ENCODE measurements at regions not wholly inside any gene's neighbourhood (a gene's known extent, or its start where the extent isn't known, plus 50 kb on each side); places are given as distances from the start of the nearest gene placed in this dataset.

DNA sequence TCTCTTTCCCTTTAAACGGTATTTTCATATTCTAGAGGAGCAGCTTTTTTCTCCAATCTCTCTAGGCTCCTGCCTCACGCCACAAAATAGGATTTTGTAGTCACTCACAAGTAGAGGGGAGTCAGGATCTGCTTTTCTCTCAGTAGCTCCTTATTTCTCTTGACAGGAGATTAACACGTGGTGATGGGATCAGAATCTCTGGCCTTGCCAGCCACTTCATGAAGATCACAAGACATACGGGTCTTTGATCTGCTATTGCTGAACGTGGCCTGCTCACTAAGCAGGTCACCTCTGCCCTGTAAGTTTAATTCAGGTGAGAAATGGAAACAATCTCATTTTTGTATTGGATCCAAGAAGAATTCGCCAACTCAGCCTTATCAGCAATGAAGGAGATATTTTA is 257.5 kb downstream of the DIRAS2 start:
- DNase-seq, result no peak

GRCh38 chr9:90393365-90394152 is 249.1 kb downstream of the DIRAS2 start:
- no peak for DNase-seq

GRCh38 chr9:90394871-90395270 is 247.8 kb downstream of the DIRAS2 start:
- no peak for DNase-seq

- DNase-seq, result no peak
These were observed 242.5 kb downstream of the DIRAS2 start for GRCh38 chr9:90400091-90400490.

DNA sequence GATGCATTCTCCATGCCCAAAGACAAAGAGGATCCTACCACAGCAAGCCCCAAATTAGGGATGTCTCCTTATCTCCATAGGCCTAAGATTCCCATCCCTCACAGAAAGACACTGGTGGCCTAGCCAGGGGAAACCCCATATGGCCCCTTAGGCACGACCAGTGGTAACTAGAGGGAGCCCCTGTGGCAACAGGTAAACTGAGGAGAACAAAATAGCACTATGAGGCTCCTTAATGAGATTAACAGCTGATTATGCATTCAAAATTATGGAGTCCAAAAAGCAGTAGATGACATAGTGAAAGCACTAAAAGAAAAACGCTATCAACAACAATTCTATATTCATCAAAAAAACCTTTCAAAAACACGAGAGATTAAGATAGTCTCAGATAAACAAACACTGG is 234.0 kb downstream of the DIRAS2 start:
- no peak for DNase-seq

DNA sequence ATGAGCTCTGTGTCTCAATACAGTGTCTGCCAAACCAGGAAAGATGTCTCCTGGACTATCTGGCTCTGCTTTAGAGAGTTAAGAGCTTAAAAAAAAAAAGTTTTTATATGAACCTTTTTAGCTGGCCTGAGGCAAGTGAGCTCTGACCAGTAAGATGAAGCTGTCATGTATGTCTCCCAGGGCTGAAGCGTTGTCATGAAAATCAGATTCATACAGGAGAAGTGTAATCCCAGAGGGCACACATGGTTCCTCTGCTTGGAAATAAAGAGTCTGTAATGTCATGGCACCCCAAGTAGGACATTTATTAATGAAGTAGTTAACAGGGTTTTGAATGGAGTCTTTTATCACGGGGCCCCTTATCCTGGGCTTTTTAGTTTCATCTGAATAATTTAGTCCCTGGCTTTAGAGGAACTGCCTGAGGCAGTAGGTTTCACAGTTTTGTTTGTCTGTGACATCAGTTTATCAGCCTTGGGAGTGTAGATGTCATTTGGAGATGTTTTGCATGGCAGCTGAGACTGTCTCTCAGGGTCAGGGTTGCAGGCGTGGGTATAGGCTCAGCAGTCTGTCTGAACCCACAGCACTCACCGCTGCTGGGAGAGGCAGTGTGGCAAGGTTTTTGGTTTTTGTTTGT is 223.3 kb downstream of the DIRAS2 start:
- no peak for DNase-seq

DNA sequence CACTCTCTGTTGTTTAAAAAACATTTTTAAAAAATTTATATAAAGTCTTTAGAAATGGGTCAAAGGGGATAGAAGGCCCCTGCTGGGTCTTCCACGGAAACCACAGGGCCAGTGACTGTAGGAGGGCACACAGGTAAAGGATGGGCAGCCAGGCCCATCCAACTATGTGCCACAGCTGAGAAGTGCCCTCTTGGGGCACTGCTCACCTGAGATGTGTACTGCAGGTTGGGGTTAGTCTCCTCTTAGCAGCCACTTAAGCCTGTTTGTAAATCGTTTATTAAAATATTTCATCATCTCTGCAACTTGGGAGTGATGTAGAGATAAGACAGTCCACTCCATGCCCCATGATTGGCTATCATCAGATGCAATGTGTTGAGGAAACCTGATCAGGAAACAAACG is 222.4 kb downstream of the DIRAS2 start:
- no peak for DNase-seq

DNA sequence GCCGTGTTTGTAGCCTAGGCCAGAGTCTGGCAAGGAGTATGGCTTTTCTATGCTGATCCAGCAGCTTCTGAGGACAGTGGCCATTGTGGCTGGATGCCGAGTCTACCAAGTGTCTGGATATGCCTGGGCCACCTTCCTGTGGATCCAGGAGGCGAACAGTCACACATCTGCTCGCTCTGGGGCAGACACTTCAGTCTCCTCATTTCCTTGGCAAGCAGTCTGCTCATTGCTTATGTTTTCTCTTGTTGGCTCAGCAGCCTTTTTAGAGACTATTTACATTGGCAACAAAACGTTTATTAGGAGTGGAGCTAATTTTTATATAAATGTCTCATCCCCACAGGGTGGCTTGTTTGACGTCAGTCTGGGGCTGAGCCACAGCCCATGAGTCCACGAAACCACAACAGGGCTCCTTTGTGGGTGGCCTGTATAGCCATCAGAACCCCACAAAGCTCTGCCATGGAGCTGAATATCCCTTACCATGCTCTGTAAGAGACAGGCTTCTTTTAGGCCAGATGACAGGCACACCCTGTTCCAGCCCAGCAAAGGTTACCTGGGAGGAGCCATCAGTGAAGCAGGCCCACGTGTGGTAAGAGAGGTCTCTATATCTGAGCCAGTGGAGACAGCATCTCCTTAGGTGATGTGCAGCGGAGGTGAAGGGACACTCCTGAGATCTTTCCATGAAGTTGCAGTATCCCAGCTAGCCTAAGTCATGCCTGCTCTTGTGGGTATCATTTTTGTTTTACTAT is 221.7 kb downstream of the DIRAS2 start:
- peak; percentile 30 for DNase-seq

- no peak for DNase-seq
These were observed 220.8 kb downstream of the DIRAS2 start for GRCh38 chr9:90421786-90422185.

DNA sequence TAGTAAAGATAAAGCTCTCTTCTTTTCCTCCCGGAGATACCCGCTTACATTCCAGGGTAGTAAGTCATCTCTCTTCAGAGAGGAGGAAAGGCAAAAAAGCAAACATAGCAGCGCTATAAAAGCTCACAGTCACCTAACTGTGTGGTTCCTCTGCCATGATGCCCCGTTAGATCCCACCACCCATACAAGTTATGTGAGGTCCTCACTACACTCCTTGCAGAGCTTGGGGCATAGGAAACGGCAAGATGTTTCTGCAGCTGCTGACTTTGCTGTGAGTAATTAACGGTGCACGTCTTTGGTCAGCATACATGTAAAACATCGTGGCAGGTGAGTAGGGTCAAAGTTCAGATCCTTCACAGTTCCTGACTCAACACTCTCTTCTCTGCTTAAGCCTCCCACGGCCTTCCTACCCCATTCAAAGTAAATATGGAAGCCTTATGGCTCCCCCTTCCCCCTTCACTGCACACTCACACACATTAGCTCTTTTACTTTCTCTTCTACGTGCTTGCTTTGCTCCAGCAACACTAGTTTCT is 218.9 kb downstream of the DIRAS2 start:
- no peak for DNase-seq

DNA sequence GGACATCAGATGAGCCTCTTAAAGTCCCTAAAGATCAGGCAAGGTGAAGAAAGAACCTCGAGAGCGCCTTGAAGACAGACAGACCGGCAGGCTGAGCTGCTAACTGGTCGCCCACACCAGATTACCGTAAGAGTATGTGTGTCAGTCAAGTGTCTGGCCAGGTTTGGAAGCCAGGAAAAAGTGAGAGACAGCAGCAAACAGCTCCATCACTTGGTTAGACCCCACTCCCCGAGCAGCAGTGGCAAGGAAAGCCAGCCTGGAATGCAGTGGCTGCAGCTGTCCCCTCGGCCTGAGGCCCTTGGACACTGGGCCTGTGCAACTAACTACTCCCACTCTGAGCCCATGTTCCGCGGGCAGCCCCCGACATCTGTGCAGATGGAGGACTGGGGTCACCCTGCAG is 214.1 kb downstream of the DIRAS2 start:
- DNase-seq, result no peak

DNA sequence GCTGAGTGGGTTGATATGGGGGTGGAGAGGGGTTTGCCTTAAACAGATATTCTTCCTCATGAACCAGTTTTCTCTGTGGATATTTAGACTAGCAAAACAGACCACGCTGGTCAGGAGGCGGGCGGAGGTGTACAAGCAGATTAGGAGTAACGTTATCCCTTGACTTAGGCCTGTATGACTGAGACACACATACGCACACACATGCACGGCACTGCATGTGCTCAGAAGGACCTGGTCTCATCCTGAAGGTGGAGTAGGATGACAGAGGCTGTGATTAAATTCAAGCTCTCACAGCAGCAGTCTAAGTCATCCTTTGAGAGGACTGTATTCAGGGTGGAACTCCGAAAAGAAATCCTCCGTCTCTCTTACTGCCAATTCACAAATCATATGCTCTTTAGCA is 209.7 kb downstream of the DIRAS2 start:
- DNase-seq, result no peak

DNA sequence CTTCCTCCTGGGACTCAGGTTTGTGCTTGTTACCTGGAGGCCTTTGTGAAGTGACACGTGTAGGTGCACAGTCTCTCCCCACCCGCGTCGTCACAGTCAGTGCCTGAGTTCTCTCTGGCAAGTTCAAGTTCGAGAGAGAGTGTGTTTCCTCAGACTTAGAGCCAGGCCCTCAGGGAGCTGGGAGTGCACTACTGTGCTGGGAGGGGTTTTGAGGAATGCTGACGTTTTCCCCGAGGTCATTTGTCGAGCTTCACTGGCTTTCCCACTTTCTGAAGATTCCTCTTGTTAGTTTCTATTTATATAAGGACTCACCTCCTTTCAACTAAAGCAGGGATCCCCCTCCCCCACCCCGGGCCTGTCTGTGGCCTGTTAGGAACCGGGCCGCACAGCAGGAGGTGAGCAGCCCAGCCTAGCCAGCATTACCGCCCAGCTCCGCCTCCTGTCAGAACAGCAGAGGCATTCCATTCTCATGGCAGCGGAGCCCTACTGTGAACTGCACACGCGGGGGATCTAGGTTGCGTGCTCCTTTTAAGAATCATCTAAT is 209.2 kb downstream of the DIRAS2 start:
- no peak for DNase-seq

DNA sequence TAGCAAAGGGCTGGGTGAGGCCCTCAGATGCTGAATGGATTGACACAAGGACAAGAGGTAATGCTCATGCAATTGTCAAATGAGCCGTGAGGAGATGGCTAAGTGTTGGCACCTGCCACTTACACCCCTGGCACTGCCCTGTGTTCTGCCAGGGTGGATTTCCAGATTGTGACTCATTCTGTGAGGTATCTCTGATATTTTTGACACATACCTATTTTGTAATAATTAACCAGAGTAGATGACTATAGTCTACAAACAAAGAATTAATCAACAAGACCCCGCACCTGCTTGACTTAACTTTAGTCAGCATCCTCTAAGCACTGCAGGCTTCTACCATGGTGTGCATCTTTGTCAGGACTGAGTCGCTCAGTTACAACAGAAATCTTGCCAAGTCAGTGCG is 200.8 kb downstream of the DIRAS2 start:
- DNase-seq, result no peak

DNA sequence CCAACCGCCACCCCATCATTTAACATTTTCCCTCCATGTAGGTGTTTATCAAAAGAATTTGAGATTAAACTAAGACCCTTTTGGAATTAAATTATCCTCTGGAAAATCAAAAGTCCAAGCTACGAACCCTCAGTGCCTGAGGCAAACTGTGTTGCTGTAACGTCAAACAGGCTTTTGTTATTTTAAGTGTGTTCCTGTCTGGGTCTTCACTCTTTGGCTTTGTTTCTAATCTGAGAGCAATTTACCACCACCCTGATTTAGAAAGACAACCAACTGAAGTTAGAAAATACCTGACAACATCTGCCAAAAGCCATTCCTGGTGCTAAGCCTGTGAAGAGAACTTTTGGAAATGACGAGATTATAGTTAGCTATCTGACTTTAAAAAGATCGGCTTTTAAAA is 199.9 kb downstream of the DIRAS2 start:
- no peak for DNase-seq

DNA sequence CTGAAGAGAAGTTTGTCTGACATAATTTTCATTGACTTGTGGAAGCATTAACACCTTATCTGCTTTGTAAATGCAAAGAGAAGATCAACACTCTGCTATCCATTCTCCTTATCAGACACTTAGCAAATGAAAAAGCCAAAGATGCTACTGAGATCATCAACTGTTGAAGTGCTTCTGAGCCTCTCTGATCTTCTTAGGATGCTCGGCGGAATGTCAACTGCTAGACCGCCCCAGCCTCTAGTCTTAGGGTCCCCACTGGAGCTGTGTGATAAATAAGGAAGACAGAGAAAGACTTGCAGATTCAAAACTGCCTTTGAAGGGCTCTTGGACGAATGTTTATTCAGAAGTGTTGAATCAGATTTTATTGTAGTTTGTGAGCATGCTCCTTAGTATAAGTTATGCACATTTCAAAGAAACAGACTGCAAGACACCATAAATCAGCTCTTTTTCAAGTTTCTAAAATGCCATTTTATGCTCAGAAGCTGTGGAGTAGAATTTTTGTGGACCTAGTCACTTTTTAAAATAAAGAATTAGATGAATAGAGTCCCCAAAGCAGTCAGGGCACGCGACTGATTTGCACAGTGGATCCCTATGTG is 197.9 kb downstream of the DIRAS2 start:
- no peak for DNase-seq

- DNase-seq, result no peak
These were observed 197.2 kb downstream of the DIRAS2 start for GRCh38 chr9:90445391-90445790.

DNA sequence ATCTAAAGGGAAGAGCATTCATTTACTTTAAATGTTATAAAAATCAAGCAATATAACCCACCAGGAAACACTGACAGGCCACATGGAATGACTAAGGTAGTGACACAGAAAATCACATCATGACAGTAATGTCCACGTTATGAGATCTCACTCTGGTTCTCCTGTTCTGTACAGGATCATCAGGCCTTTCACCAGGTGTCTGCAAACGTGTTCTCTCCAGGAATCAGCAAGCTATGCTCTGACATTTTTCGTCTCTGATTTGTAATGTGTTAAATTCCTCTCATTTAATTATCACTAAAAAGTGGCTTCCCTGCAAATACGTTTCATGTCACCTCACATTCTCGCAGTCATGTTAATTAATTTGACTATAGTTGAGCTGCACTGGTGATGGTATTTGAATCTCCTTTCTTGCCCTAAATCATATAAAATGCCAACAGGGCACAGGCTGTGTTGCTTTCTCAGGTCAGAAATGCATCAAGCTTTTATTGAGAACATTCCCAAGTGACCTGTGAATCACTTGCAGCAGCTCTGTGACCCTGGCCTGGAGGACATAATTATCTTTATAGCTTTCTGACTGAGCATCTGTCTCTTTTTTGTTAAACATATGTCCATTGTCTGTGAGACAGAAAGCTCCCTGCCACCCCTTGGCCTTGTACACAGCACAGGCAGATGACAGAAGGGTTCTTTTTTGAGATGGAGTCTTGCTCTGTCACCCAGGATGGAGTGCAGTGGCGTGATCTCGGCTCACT is 196.2 kb downstream of the DIRAS2 start:
- DNase-seq, result no peak

- no peak for DNase-seq
These were observed 194.9 kb downstream of the DIRAS2 start for GRCh38 chr9:90447773-90448172.

GRCh38 chr9:90449213-90449925 is 193.3 kb downstream of the DIRAS2 start:
- DNase-seq, result no peak

GRCh38 chr9:90451804-90452203 is 190.8 kb downstream of the DIRAS2 start:
- no peak for DNase-seq

GRCh38 chr9:90455316-90455715 is 187.3 kb downstream of the DIRAS2 start:
- no peak for DNase-seq
